HL-60 (cell line): ENCODE measurements at regions not wholly inside any gene's neighbourhood (a gene's known extent, or its start where the extent isn't known, plus 50 kb on each side); places are given as distances from the start of the nearest gene placed in this dataset.
"Not testable (repeated sequence)": the region's sequence is repeated elsewhere in the genome, so short reads cannot be mapped to it uniquely, and the experiment has no call there.

Source experiments
- DNase-seq, 2 experiments: peaks; one replicate each; pipeline ENCODE4 v3.0.0-alpha.2; 2010 to 2020; ENCODE audit warnings: low read depth in 1 of 2, low spot score in 1 of 2
- H3K27ac ChIP-seq: fragments of 250-450 bp; sonication (Bioruptor Pico); replicated peaks from 2 replicates; pipeline ENCODE4 v1.5.1; 2020; ENCODE audit warnings: mild to moderate bottlenecking, moderate library complexity
- H3K27me3 ChIP-seq: fragments of 250-450 bp; sonication (Bioruptor Pico); 2 replicates; pipeline ENCODE4 v1.5.1; 2021; ENCODE audit warnings: mild to moderate bottlenecking, moderate library complexity; ENCODE audit not compliant: insufficient read depth, poor library complexity, severe bottlenecking
- H3K4me3 ChIP-seq: replicated peaks from 2 replicates; pipeline ENCODE4 v1.5.1; 2011; ENCODE audit warnings: mild to moderate bottlenecking, control low read depth, low read length; ENCODE audit not compliant: insufficient read depth
- GABPA ChIP-seq: IDR thresholded peaks from 2 replicates; pipeline ENCODE4 v1.6.1; 2012; ENCODE audit warnings: low read depth
- POLR2AphosphoS5 ChIP-seq: IDR thresholded peaks from 2 replicates; pipeline ENCODE4 v1.6.1; 2012; ENCODE audit warnings: low read depth
- SPI1 ChIP-seq: IDR thresholded peaks from 2 replicates; pipeline ENCODE4 v1.6.1; 2012; ENCODE audit warnings: low read depth, mild to moderate bottlenecking, borderline replicate concordance
- TF ChIP-seq, protein P1 (sequence below): IDR thresholded peaks from one replicate; pipeline ENCODE4 v1.5.1; 2011; ENCODE audit warnings: low read length, control low read depth, inconsistent platforms; ENCODE audit not compliant: insufficient read depth
- TF ChIP-seq, protein P2 (sequence below): IDR thresholded peaks from 2 replicates; pipeline ENCODE4 v1.6.1; 2012; ENCODE audit warnings: low read depth; ENCODE audit not compliant: insufficient replicate concordance

DNA sequence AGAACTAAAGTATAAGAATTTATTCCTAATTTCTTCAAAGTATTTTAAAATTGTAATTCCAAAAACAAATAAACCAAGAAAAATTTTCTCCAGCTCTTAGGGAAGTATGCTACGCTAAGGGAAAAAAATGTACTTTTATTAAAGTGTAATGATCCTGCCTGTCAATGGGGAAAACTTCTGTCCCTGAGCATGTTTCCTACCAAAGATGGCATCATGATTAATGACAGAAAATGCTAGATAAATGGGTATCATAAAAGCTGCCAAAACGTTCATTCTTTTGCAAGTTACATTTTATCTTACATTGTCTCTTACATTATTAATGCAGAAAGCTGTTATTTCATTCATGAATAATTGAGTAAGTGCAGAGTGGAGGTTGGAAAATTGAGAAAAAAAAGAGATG lies 443.4 kb downstream of the TECRL start:
- Histone ChIP-seq H3K27ac (no peak overlapping the region), H3K27me3 (no peaks in the 10 kb centered on the region), H3K4me3 (no peak overlapping the region)
- TF ChIP-seq, protein P1, sequence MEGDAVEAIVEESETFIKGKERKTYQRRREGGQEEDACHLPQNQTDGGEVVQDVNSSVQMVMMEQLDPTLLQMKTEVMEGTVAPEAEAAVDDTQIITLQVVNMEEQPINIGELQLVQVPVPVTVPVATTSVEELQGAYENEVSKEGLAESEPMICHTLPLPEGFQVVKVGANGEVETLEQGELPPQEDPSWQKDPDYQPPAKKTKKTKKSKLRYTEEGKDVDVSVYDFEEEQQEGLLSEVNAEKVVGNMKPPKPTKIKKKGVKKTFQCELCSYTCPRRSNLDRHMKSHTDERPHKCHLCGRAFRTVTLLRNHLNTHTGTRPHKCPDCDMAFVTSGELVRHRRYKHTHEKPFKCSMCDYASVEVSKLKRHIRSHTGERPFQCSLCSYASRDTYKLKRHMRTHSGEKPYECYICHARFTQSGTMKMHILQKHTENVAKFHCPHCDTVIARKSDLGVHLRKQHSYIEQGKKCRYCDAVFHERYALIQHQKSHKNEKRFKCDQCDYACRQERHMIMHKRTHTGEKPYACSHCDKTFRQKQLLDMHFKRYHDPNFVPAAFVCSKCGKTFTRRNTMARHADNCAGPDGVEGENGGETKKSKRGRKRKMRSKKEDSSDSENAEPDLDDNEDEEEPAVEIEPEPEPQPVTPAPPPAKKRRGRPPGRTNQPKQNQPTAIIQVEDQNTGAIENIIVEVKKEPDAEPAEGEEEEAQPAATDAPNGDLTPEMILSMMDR: no peak
- TF ChIP-seq GABPA (no peak), SPI1 (no peak)
- TF ChIP-seq, protein P2, sequence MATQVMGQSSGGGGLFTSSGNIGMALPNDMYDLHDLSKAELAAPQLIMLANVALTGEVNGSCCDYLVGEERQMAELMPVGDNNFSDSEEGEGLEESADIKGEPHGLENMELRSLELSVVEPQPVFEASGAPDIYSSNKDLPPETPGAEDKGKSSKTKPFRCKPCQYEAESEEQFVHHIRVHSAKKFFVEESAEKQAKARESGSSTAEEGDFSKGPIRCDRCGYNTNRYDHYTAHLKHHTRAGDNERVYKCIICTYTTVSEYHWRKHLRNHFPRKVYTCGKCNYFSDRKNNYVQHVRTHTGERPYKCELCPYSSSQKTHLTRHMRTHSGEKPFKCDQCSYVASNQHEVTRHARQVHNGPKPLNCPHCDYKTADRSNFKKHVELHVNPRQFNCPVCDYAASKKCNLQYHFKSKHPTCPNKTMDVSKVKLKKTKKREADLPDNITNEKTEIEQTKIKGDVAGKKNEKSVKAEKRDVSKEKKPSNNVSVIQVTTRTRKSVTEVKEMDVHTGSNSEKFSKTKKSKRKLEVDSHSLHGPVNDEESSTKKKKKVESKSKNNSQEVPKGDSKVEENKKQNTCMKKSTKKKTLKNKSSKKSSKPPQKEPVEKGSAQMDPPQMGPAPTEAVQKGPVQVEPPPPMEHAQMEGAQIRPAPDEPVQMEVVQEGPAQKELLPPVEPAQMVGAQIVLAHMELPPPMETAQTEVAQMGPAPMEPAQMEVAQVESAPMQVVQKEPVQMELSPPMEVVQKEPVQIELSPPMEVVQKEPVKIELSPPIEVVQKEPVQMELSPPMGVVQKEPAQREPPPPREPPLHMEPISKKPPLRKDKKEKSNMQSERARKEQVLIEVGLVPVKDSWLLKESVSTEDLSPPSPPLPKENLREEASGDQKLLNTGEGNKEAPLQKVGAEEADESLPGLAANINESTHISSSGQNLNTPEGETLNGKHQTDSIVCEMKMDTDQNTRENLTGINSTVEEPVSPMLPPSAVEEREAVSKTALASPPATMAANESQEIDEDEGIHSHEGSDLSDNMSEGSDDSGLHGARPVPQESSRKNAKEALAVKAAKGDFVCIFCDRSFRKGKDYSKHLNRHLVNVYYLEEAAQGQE: no peak
- no peak for DNase-seq

DNA sequence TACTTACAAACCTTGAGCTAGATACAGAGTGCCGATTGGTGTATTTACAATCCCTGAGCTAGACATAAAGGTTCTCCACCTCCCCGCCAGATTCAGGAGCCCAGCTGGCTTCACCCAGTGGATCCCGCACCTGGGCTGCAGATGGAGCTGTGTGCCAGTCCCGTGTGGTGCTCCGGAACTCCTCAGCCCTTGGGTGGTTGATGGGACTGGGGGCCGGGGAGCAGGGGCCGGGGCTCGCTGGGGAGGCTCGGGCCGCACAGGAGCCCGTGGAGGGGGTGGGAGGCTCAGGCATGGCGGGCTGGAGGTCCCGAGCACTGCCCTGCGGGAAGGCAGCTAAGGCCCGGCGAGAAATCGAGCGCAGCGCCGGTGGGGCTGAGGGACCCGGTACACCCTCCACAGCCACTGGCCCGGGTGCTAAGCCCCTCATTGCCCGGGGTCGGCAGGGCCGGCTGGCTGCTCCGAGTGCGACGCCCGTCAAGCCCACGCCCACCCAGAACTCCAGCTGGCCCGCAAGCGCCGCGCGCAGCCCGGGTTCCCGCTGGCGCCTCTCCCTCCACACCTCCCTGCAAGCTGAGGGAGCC lies 466.5 kb downstream of the TECRL start:
- not testable (repeated sequence) for H3K4me3 ChIP-seq, DNase-seq, H3K27ac ChIP-seq, H3K27me3 ChIP-seq

DNA sequence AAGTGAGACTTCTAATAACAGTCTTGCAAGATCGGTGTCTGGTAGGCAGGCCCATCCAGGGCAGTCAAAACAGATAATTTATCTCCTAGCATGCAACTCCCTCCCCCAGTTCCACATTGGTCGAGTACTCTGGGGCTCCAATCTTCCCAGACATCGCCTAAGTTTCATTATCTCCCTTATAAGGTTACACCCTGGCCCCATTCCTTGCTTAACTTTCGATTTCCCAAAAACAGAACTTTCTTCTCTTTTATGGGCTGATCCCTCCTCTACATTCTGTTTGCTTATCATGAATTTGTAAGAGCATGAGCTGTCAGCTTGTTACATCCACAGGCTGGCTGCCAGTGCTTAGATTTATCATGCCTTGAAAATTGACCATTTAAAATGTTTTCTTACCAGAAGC lies 471.3 kb downstream of the TECRL start:
- Histone ChIP-seq H3K4me3 (no peak overlapping the region), H3K27ac (no peak overlapping the region), H3K27me3 (no peaks in the 10 kb centered on the region)
- TF ChIP-seq SPI1 (no peak), GABPA (no peak), POLR2AphosphoS5 (no peak)
- TF ChIP-seq, protein P1: no peak
- TF ChIP-seq, protein P2: no peak
- no peak for DNase-seq

DNA sequence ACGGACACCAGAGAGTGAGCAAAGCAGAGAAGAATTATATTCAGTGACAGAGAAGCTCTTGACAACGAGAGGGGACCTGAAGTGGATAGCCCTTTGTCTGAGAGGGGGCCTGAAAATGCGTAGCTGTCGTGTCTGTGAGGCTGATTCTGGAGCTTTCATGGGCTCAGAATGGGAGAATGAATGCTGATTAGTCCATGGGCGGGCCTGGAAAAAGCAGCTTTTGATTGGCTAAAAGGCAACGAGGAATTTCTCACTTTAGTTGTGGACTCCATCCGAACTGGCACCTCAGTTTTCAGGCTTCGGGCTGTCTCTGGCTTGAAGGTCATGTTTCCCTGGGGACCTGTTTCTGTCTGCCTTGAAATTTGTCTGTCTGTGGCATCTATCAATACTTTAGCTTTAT lies 487.1 kb downstream of the TECRL start:
- Histone ChIP-seq H3K27ac (no peak overlapping the region), H3K4me3 (no peak overlapping the region), H3K27me3 (no peaks in the 10 kb centered on the region)
- no peak for TF ChIP-seq GABPA
- no peak for TF ChIP-seq SPI1
- TF ChIP-seq, protein P2: no peak
- TF ChIP-seq, protein P1: no peak
- TF ChIP-seq POLR2AphosphoS5: no peak
- DNase-seq: no peak
